ENCODE measurements at regions not wholly inside any gene's neighbourhood (a gene's known extent, or its start where the extent isn't known, plus 50 kb on each side); places are given as distances from the start of the nearest gene placed in this dataset.

DNA sequence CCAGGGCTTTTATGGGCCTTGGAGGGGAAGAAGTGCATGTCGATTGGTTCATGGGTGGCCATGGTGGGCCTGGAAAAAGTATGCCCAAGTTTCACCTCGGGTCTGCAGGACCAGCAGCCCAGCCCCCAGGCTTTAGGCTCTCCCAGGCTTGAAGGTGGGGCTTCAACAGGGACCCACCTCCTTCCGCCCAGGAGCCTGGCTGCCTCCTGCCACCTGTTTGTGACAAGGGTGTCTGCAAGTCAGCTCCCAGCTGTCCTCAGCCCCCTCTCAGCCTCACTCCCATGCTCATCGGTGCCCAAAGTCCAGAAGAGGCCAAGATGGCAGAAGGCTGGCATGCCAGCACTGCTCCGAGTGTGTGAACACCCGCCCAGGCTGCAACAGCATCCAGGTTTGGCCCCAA lies 1063.2 kb upstream of the ACO1 start:
- TF ChIP-seq, protein P1, sequence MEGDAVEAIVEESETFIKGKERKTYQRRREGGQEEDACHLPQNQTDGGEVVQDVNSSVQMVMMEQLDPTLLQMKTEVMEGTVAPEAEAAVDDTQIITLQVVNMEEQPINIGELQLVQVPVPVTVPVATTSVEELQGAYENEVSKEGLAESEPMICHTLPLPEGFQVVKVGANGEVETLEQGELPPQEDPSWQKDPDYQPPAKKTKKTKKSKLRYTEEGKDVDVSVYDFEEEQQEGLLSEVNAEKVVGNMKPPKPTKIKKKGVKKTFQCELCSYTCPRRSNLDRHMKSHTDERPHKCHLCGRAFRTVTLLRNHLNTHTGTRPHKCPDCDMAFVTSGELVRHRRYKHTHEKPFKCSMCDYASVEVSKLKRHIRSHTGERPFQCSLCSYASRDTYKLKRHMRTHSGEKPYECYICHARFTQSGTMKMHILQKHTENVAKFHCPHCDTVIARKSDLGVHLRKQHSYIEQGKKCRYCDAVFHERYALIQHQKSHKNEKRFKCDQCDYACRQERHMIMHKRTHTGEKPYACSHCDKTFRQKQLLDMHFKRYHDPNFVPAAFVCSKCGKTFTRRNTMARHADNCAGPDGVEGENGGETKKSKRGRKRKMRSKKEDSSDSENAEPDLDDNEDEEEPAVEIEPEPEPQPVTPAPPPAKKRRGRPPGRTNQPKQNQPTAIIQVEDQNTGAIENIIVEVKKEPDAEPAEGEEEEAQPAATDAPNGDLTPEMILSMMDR (tag by site-specific recombination; IDR thresholded peaks at IDR 0.05): no peak
- TF ChIP-seq ZNF202 (tag by site-specific recombination; IDR thresholded peaks at IDR 0.05; ENCODE audit: borderline replicate concordance) (no peak), ZNF350 (tag by site-specific recombination; IDR thresholded peaks at IDR 0.05) (no peak), ZNF133 (tag by site-specific recombination; IDR thresholded peaks at IDR 0.05) (no peak), SP2 (tag by site-specific recombination; IDR thresholded peaks at IDR 0.05) (no peak), REPIN1 (tag by site-specific recombination; IDR thresholded peaks at IDR 0.05; ENCODE audit: low read depth) (no peak), ZNF274 (IDR thresholded peaks at IDR 0.05; ENCODE audit: low read length) (no peak), ZNF274 (tag by site-specific recombination; IDR thresholded peaks at IDR 0.05; ENCODE audit: borderline replicate concordance) (no peak), ZNF626 (tag by site-specific recombination; IDR thresholded peaks at IDR 0.05) (no peak), PBX3 (CRISPR knock-in tag; IDR thresholded peaks at IDR 0.05) (no peak)
- TF ChIP-seq, protein P2, sequence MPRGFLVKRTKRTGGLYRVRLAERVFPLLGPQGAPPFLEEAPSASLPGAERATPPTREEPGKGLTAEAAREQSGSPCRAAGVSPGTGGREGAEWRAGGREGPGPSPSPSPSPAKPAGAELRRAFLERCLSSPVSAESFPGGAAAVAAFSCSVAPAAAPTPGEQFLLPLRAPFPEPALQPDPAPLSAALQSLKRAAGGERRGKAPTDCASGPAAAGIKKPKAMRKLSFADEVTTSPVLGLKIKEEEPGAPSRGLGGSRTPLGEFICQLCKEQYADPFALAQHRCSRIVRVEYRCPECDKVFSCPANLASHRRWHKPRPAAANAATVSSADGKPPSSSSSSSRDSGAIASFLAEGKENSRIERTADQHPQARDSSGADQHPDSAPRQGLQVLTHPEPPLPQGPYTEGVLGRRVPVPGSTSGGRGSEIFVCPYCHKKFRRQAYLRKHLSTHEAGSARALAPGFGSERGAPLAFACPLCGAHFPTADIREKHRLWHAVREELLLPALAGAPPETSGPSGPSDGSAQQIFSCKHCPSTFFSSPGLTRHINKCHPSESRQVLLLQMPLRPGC (tag by site-specific recombination; IDR thresholded peaks at IDR 0.05): no peak

Data from HEK293 (cell line).